Keratinocyte (primary cell): ENCODE measurements at regions not wholly inside any gene's neighbourhood (a gene's known extent, or its start where the extent isn't known, plus 50 kb on each side); places are given as distances from the start of the nearest gene placed in this dataset.

ENCODE experiments used
- DNase-seq: peaks from one replicate; pipeline ENCODE4 v3.0.0-alpha.2; 2011; ENCODE audit warnings: low read depth, missing footprints, low spot score
- FAIRE-seq: peaks from 2 replicates; lab custom pipeline; 2011; peaks lifted over from hg19 to GRCh38; lab: Jason Lieb, UNC
- H2AFZ ChIP-seq: 2 replicates; pipeline ENCODE4 v1.6.0; 2012; ENCODE audit warnings: low read length, control low read depth, inconsistent platforms; ENCODE audit not compliant: control insufficient read depth
- H3K27ac ChIP-seq: 2 replicates; pipeline ENCODE4 v1.5.1; 2011; ENCODE audit warnings: low read length; ENCODE audit not compliant: control insufficient read depth, insufficient read depth
- H3K27me3 ChIP-seq: 3 replicates; pipeline ENCODE4 v1.6.0; 2011; ENCODE audit warnings: low read length; ENCODE audit not compliant: control insufficient read depth, insufficient read depth; ENCODE audit errors: extremely low read depth
- H3K36me3 ChIP-seq, 2 experiments: 2 replicates in 1 of 2; 3 replicates in 1 of 2; pipeline ENCODE4 v1.5.1; 2011; ENCODE audit warnings: low read length in 2 of 2, mild to moderate bottlenecking in 1 of 2; ENCODE audit not compliant: control insufficient read depth in 2 of 2, insufficient read depth in 2 of 2; ENCODE audit errors: extremely low read depth in 1 of 2
- H3K4me1 ChIP-seq: 3 replicates; pipeline ENCODE4 v1.5.1; 2011; ENCODE audit warnings: low read length; ENCODE audit not compliant: control insufficient read depth, insufficient read depth; ENCODE audit errors: extremely low read depth
- H3K4me2 ChIP-seq: 3 replicates; pipeline ENCODE4 v1.6.0; 2011; ENCODE audit warnings: low read depth, low read length; ENCODE audit not compliant: control insufficient read depth, insufficient read depth; ENCODE audit errors: extremely low read depth
- H3K4me3 ChIP-seq, 3 experiments: fragments of 200-600 bp in 1 of 3; sonication (generic) in 1 of 3; 2 replicates in 2 of 3; 3 replicates in 1 of 3; pipeline ENCODE4 v1.5.1; 2011 to 2016; ENCODE audit warnings: low read length in 3 of 3, mild to moderate bottlenecking in 3 of 3, control low read depth in 2 of 3, inconsistent platforms in 1 of 3, low read depth in 1 of 3, mixed read lengths in 1 of 3, mixed run types in 1 of 3, moderate library complexity in 1 of 3; ENCODE audit not compliant: control insufficient read depth in 2 of 3, insufficient read depth in 2 of 3; ENCODE audit errors: extremely low read depth in 1 of 3
- H3K79me2 ChIP-seq: 2 replicates; pipeline ENCODE4 v1.6.0; 2012; ENCODE audit warnings: low read length; ENCODE audit not compliant: control insufficient read depth, insufficient read depth
- H3K9ac ChIP-seq: 3 replicates; pipeline ENCODE4 v1.6.0; 2011; ENCODE audit warnings: low read length; ENCODE audit not compliant: control insufficient read depth, insufficient read depth; ENCODE audit errors: extremely low read depth
- H3K9me1 ChIP-seq: 3 replicates; pipeline ENCODE4 v1.6.0; 2011; ENCODE audit warnings: low read length; ENCODE audit not compliant: control insufficient read depth, insufficient read depth; ENCODE audit errors: extremely low read depth
- H3K9me3 ChIP-seq: 2 replicates; pipeline ENCODE4 v1.5.1; 2012; ENCODE audit warnings: low read depth, low read length; ENCODE audit not compliant: control insufficient read depth
- H4K20me1 ChIP-seq: 3 replicates; pipeline ENCODE4 v1.6.0; 2011; ENCODE audit warnings: low read length; ENCODE audit not compliant: control insufficient read depth, insufficient read depth; ENCODE audit errors: extremely low read depth
- CTCF ChIP-seq, 3 experiments: IDR thresholded peaks in 1 of 3; conservative IDR thresholded peaks in 1 of 3; optimal IDR thresholded peaks in 1 of 3; 2 replicates in 2 of 3; 3 replicates in 1 of 3; pipeline versions ENCODE3 to v1.5.1; 2011; ENCODE audit warnings: low read length in 3 of 3, mild to moderate bottlenecking in 3 of 3, moderate library complexity in 2 of 3, control low read depth in 1 of 3, inconsistent platforms in 1 of 3; ENCODE audit not compliant: insufficient read depth in 2 of 3; ENCODE audit errors: extremely low read depth in 1 of 3
- EZH2 ChIP-seq: IDR thresholded peaks from one replicate; pipeline ENCODE4 v1.6.1; 2012; ENCODE audit warnings: inconsistent platforms, mild to moderate bottlenecking, low read length, moderate library complexity
- dilution Hi-C: fragments of 300-500 bp; cut with MboI; formaldehyde crosslinking; loops from one replicate; pipeline ENCODE4 v1.7.0; 2020; ENCODE audit warnings: low sequenced_read_pairs; ENCODE audit not compliant: extremely low pct_ligation_motif_present

- Histone ChIP-seq H3K4me2 (no peak overlapping the region), H3K9ac (no peak overlapping the region), H3K4me1 (no peaks in the 10 kb centered on the region), H4K20me1 (no peaks in the 10 kb centered on the region), H3K27ac (no peak overlapping the region), H3K4me3 (no peak overlapping the region), H3K27me3 (no peaks in the 10 kb centered on the region), H3K9me1 (no peaks in the 10 kb centered on the region), H3K36me3 (no peaks in the 10 kb centered on the region), H3K9me3 (peaks cover 2% of the 10 kb centered on the region), H3K79me2 (no peaks in the 10 kb centered on the region), H2AFZ (no peak overlapping the region)
- no peak for FAIRE-seq
- TF ChIP-seq EZH2 (no peak), CTCF (optimal IDR thresholded peaks at IDR 0.05 in 1 of 3, IDR thresholded peaks at IDR 0.05 in 1 of 3, conservative IDR thresholded peaks at IDR 0.05 in 1 of 3; ENCODE audit: extremely low read depth in 1 of 3, insufficient read depth in 2 of 3, low read length in 3 of 3) (no peak)
- no peak for DNase-seq
- dilution Hi-C loops, result no loop called here
Observed at GRCh38 chr18:75784390-75784789, 356.9 kb upstream of the SMIM21 start.

GRCh38 chr18:75783566-75784281 is 356.2 kb upstream of the SMIM21 start:
- H3K4me3 ChIP-seq, result no peak overlapping the region
- DNase-seq (no peak), FAIRE-seq (no peak)
- TF ChIP-seq EZH2 (no peak), CTCF (optimal IDR thresholded peaks at IDR 0.05 in 1 of 3, IDR thresholded peaks at IDR 0.05 in 1 of 3, conservative IDR thresholded peaks at IDR 0.05 in 1 of 3; ENCODE audit: extremely low read depth in 1 of 3, insufficient read depth in 2 of 3, low read length in 3 of 3) (no peak)
- H3K36me3 ChIP-seq, result no peaks in the 10 kb centered on the region
- no peak overlapping the region for H3K27ac ChIP-seq
- H3K9me1 ChIP-seq, result no peaks in the 10 kb centered on the region
- peaks cover 2% of the 10 kb centered on the region for H3K9me3 ChIP-seq
- dilution Hi-C loops, result no loop called here
- no peaks in the 10 kb centered on the region for H3K79me2 ChIP-seq
- no peaks in the 10 kb centered on the region for H3K4me1 ChIP-seq
- H3K9ac ChIP-seq, result no peak overlapping the region
- no peak overlapping the region for H2AFZ ChIP-seq
- H4K20me1 ChIP-seq, result no peaks in the 10 kb centered on the region
- H3K27me3 ChIP-seq, result no peaks in the 10 kb centered on the region
- no peak overlapping the region for H3K4me2 ChIP-seq
